Erythroblast (primary cell): ENCODE measurements at regions not wholly inside any gene's neighbourhood (a gene's known extent, or its start where the extent isn't known, plus 50 kb on each side); places are given as distances from the start of the nearest gene placed in this dataset.

Source experiments
- GATA1 ChIP-seq: IDR thresholded peaks from 2 replicates; pipeline ENCODE4 v1.6.1; 2011; ENCODE audit warnings: low read depth, mild to moderate bottlenecking, control low read depth, low read length, moderate library complexity
- POLR2A ChIP-seq: IDR thresholded peaks from 2 replicates; pipeline ENCODE4 v1.6.1; 2011; ENCODE audit warnings: mild to moderate bottlenecking, low read length

DNA sequence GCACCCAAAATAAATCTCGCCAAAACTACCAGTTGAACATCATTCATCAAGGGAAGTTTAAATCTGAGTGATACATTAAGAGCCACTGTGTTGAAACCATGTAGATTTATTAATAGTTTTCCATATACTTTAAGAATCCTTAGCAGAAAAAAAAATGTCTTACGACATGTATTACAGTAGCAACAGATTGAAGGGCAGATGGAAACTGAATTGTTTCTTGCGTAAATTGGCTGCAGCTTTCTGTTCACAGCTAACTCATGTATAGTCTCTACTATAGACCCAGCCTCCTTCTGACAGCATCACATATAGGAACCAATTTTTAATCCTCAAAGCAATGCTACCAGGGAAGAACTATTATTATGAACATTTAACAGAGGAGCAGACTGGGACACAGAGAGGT is 195.2 kb upstream of the PUDP start:
- no peak for TF ChIP-seq POLR2A
- no peak for TF ChIP-seq GATA1
